Ishikawa (cell line): ENCODE measurements at regions not wholly inside any gene's neighbourhood (a gene's known extent, or its start where the extent isn't known, plus 50 kb on each side); places are given as distances from the start of the nearest gene placed in this dataset.

Experiments
- CEBPB ChIP-seq: IDR thresholded peaks from 2 replicates; pipeline ENCODE4 v1.6.1; 2012
- CREB1 ChIP-seq: IDR thresholded peaks from 2 replicates; pipeline ENCODE4 v1.6.1; 2012; ENCODE audit warnings: low read depth
- EGR1 ChIP-seq: IDR thresholded peaks from 2 replicates; pipeline ENCODE4 v1.6.1; 2012
- EP300 ChIP-seq: IDR thresholded peaks from 2 replicates; pipeline ENCODE4 v1.6.1; 2012; ENCODE audit warnings: borderline replicate concordance
- FOXM1 ChIP-seq: IDR thresholded peaks from 2 replicates; pipeline ENCODE4 v1.6.1; 2012; ENCODE audit warnings: low read depth, borderline replicate concordance
- NFIC ChIP-seq: IDR thresholded peaks from 2 replicates; pipeline ENCODE4 v1.6.1; 2012
- RAD21 ChIP-seq: IDR thresholded peaks from 2 replicates; pipeline ENCODE4 v1.6.1; 2012; ENCODE audit warnings: low read depth
- TAF1 ChIP-seq: IDR thresholded peaks from 2 replicates; pipeline ENCODE4 v1.6.1; 2012; ENCODE audit warnings: low read depth, mild to moderate bottlenecking
- TCF12 ChIP-seq: IDR thresholded peaks from 2 replicates; pipeline ENCODE4 v1.6.1; 2012; ENCODE audit warnings: low read depth
- TEAD4 ChIP-seq: IDR thresholded peaks from 2 replicates; pipeline ENCODE4 v1.6.1; 2012
- YY1 ChIP-seq: IDR thresholded peaks from 2 replicates; pipeline ENCODE4 v1.6.1; 2012; ENCODE audit warnings: low read depth
- ZBTB7A ChIP-seq: IDR thresholded peaks from 2 replicates; pipeline ENCODE4 v1.6.1; 2012; ENCODE audit warnings: low read depth
- TF ChIP-seq, protein P1 (sequence below): IDR thresholded peaks from 2 replicates; pipeline ENCODE4 v1.6.1; 2012
- TF ChIP-seq, protein P2 (sequence below): IDR thresholded peaks from 2 replicates; pipeline ENCODE4 v1.6.1; 2012; ENCODE audit warnings: low read depth, mild to moderate bottlenecking
- TF ChIP-seq, protein P3 (sequence below): IDR thresholded peaks from 2 replicates; pipeline ENCODE4 v1.6.1; 2012

DNA sequence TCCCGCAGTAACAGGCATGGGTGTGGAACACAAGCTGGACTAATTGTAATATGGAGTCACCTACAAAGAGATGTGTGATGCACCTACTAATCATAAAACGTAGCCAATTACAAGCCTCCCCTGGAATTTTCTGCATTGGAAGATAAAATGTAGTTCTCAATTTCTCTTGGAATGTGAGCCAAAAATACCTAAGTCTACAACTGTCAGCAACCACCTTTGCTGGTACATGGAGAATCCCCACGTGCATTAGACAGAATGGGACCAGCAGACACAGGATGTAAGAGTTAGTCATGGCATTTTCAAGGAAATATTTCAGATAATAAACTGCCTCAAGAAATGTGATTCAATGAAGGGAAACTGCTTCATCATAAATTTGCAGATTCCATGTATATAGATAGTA is 85.6 kb upstream of the DCC start:
- no peak for TF ChIP-seq RAD21
- no peak for TF ChIP-seq YY1
- no peak for TF ChIP-seq EP300
- no peak for TF ChIP-seq ZBTB7A
- no peak for TF ChIP-seq TCF12
- TF ChIP-seq NFIC = no peak
- TF ChIP-seq CREB1 = no peak
- no peak for TF ChIP-seq FOXM1
- no peak for TF ChIP-seq EGR1
- TF ChIP-seq, protein P1, sequence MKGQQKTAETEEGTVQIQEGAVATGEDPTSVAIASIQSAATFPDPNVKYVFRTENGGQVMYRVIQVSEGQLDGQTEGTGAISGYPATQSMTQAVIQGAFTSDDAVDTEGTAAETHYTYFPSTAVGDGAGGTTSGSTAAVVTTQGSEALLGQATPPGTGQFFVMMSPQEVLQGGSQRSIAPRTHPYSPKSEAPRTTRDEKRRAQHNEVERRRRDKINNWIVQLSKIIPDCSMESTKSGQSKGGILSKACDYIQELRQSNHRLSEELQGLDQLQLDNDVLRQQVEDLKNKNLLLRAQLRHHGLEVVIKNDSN = no peak
- TF ChIP-seq, protein P2, sequence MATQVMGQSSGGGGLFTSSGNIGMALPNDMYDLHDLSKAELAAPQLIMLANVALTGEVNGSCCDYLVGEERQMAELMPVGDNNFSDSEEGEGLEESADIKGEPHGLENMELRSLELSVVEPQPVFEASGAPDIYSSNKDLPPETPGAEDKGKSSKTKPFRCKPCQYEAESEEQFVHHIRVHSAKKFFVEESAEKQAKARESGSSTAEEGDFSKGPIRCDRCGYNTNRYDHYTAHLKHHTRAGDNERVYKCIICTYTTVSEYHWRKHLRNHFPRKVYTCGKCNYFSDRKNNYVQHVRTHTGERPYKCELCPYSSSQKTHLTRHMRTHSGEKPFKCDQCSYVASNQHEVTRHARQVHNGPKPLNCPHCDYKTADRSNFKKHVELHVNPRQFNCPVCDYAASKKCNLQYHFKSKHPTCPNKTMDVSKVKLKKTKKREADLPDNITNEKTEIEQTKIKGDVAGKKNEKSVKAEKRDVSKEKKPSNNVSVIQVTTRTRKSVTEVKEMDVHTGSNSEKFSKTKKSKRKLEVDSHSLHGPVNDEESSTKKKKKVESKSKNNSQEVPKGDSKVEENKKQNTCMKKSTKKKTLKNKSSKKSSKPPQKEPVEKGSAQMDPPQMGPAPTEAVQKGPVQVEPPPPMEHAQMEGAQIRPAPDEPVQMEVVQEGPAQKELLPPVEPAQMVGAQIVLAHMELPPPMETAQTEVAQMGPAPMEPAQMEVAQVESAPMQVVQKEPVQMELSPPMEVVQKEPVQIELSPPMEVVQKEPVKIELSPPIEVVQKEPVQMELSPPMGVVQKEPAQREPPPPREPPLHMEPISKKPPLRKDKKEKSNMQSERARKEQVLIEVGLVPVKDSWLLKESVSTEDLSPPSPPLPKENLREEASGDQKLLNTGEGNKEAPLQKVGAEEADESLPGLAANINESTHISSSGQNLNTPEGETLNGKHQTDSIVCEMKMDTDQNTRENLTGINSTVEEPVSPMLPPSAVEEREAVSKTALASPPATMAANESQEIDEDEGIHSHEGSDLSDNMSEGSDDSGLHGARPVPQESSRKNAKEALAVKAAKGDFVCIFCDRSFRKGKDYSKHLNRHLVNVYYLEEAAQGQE = no peak
- no peak for TF ChIP-seq TEAD4

DNA sequence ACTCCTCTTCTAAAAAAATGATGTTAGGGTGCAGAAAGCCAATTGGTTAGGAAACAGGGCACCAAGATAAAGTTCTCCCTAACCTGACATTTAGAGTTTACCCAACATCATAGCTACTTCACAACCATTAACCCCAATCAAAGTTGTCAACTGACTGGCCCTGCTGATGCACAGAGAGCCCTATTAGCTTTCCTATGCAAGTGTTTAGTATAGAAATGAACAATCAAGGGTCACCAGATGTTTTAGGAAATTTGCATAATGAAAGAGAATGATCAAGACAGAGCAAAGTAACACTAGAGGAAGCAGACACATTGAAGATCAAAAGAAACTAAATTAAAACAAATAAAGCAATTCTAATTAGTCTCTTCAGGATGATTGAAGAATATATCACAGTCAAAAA is 64.2 kb upstream of the DCC start:
- no peak for TF ChIP-seq EP300
- no peak for TF ChIP-seq NFIC
- TF ChIP-seq, protein P3, sequence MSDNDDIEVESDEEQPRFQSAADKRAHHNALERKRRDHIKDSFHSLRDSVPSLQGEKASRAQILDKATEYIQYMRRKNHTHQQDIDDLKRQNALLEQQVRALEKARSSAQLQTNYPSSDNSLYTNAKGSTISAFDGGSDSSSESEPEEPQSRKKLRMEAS = no peak
- TF ChIP-seq FOXM1 = no peak
- TF ChIP-seq, protein P1 = no peak
- TF ChIP-seq ZBTB7A = no peak
- no peak for TF ChIP-seq YY1
- TF ChIP-seq, protein P2 = no peak
- no peak for TF ChIP-seq CEBPB

DNA sequence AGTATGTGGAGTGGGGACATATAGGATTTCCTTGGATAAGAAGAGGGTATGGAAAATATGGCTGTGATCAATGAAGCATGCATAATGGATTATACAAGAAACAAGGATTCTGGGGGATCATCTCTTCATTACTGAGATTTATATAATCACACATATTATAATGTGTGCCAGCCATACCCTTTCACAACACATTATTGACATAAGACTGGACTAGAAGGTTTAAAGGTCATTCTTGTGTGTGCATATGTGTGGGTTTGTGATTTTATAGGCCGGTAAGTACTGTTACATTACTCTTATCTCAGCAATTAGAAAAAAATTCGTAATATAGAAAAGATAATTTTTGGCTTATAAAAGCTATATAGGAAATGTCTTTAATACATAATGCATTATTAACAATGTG is 62.2 kb upstream of the DCC start:
- TF ChIP-seq TEAD4 = no peak
- TF ChIP-seq CEBPB = no peak
- TF ChIP-seq TCF12 = no peak
- TF ChIP-seq TAF1 = no peak
- no peak for TF ChIP-seq ZBTB7A
- no peak for TF ChIP-seq RAD21
- TF ChIP-seq, protein P2 = no peak
- no peak for TF ChIP-seq YY1
- no peak for TF ChIP-seq EGR1
- TF ChIP-seq FOXM1 = no peak
- no peak for TF ChIP-seq CREB1
- TF ChIP-seq, protein P1 = no peak
- no peak for TF ChIP-seq EP300
- TF ChIP-seq, protein P3 = no peak
- no peak for TF ChIP-seq NFIC

DNA sequence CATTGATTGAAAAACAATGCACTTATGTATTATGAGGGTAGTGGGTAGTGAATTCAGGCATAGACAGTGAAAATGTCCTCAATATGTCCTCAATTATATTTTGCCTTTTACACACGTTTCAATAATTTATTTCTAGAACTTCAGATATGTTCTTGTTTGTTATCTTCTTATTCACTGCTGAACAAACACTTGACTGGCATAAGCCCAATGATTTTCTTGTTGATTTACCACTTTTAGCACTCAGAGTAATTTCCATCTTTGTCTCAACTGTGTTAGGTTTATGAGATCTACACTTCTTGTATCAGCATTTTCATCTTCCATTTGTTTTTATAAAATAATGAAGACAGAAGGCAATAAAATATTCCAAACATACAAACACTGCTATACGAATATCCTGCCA is 61.8 kb upstream of the DCC start:
- no peak for TF ChIP-seq RAD21
- TF ChIP-seq CREB1 = no peak
- no peak for TF ChIP-seq YY1
- no peak for TF ChIP-seq EGR1
- no peak for TF ChIP-seq CEBPB
- TF ChIP-seq, protein P2 = no peak
- TF ChIP-seq, protein P1 = no peak
